ENCODE measurements at regions not wholly inside any gene's neighbourhood (a gene's known extent, or its start where the extent isn't known, plus 50 kb on each side); places are given as distances from the start of the nearest gene placed in this dataset.

GRCh38 chr22:34592123-34592740, 473.7 kb upstream of the ISX start:
- Mint-ChIP-seq H3K9me3 (ENCODE audit: unreplicated experiment) (peaks cover 39% of the 10 kb centered on the region), H3K36me3 (ENCODE audit: insufficient read depth, unreplicated experiment) (no peaks in the 10 kb centered on the region), H3K27ac (ENCODE audit: low read depth, unreplicated experiment) (no peak overlapping the region), H3K4me1 (ENCODE audit: insufficient read depth, unreplicated experiment) (no peaks in the 10 kb centered on the region), H3K27me3 (ENCODE audit: insufficient read depth, unreplicated experiment) (no peaks in the 10 kb centered on the region), H3K4me3 (ENCODE audit: unreplicated experiment) (no peak overlapping the region)
- no peak for DNase-seq (ENCODE audit: unreplicated experiment)
- BruUV-seq (replicated peaks) = no TSS peak
- ChIA-PET POLR2A (no interaction called here), CTCF (no interaction called here)
- TF ChIP-seq CTCF (IDR thresholded peaks at IDR 0.05; ENCODE audit: unreplicated experiment) = no peak
- intact Hi-C loops (cut with micrococcal nuclease) = no loop called here

GRCh38 chr22:34599567-34599966, 466.4 kb upstream of the ISX start:
- Mint-ChIP-seq H3K27ac (ENCODE audit: low read depth, unreplicated experiment) (no peak overlapping the region), H3K4me3 (ENCODE audit: unreplicated experiment) (no peak overlapping the region), H3K9me3 (ENCODE audit: unreplicated experiment) (peaks cover 49% of the 10 kb centered on the region), H3K4me1 (ENCODE audit: insufficient read depth, unreplicated experiment) (no peaks in the 10 kb centered on the region), H3K36me3 (ENCODE audit: insufficient read depth, unreplicated experiment) (no peaks in the 10 kb centered on the region), H3K27me3 (ENCODE audit: insufficient read depth, unreplicated experiment) (no peaks in the 10 kb centered on the region)
- intact Hi-C loops (cut with micrococcal nuclease) = no loop called here
- TF ChIP-seq CTCF (IDR thresholded peaks at IDR 0.05; ENCODE audit: unreplicated experiment) = no peak
- no TSS peak for BruUV-seq (replicated peaks)
- ChIA-PET POLR2A (no interaction called here), CTCF (no interaction called here)
- DNase-seq (ENCODE audit: unreplicated experiment) = no peak

GRCh38 chr22:34604312-34604711, 461.6 kb upstream of the ISX start:
- intact Hi-C loops (cut with micrococcal nuclease) = no loop called here
- H3K4me3 Mint-ChIP-seq (ENCODE audit: unreplicated experiment) = no peak overlapping the region
- no peaks in the 10 kb centered on the region for H3K4me1 Mint-ChIP-seq (ENCODE audit: insufficient read depth, unreplicated experiment)
- H3K27ac Mint-ChIP-seq (ENCODE audit: low read depth, unreplicated experiment) = no peak overlapping the region
- H3K36me3 Mint-ChIP-seq (ENCODE audit: insufficient read depth, unreplicated experiment) = no peaks in the 10 kb centered on the region
- no peak for DNase-seq (ENCODE audit: unreplicated experiment)
- no peaks in the 10 kb centered on the region for H3K27me3 Mint-ChIP-seq (ENCODE audit: insufficient read depth, unreplicated experiment)
- ChIA-PET CTCF (no interaction called here), POLR2A (no interaction called here)
- no peak for TF ChIP-seq CTCF (IDR thresholded peaks at IDR 0.05; ENCODE audit: unreplicated experiment)
- peaks cover 34% of the 10 kb centered on the region for H3K9me3 Mint-ChIP-seq (ENCODE audit: unreplicated experiment)
- BruUV-seq (replicated peaks) = no TSS peak

- CTCF ChIA-PET = no interaction called here
- H3K27ac Mint-ChIP-seq (ENCODE audit: low read depth, unreplicated experiment) = no peak overlapping the region
- H3K4me1 Mint-ChIP-seq (ENCODE audit: insufficient read depth, unreplicated experiment) = no peaks in the 10 kb centered on the region
- no peak for TF ChIP-seq CTCF (IDR thresholded peaks at IDR 0.05; ENCODE audit: unreplicated experiment)
- no TSS peak for BruUV-seq (replicated peaks)
- no peak for DNase-seq (ENCODE audit: unreplicated experiment)
- H3K36me3 Mint-ChIP-seq (ENCODE audit: insufficient read depth, unreplicated experiment) = no peaks in the 10 kb centered on the region
- no peak overlapping the region for H3K4me3 Mint-ChIP-seq (ENCODE audit: unreplicated experiment)
- H3K9me3 Mint-ChIP-seq (ENCODE audit: unreplicated experiment) = peaks cover 13% of the 10 kb centered on the region
- H3K27me3 Mint-ChIP-seq (ENCODE audit: insufficient read depth, unreplicated experiment) = no peaks in the 10 kb centered on the region
- intact Hi-C loops (cut with micrococcal nuclease) = no loop called here
- POLR2A ChIA-PET = no interaction called here
Measured at GRCh38 chr22:34608106-34608505, 457.9 kb upstream of the ISX start.

Data from MCF 10A (cell line).